ENCODE measurements at regions not wholly inside any gene's neighbourhood (a gene's known extent, or its start where the extent isn't known, plus 50 kb on each side); places are given as distances from the start of the nearest gene placed in this dataset.

GRCh38 chr2:221272729-221273128, 299.4 kb downstream of the EPHA4 start:
- TF ChIP-seq POLR2AphosphoS5 (IDR thresholded peaks at IDR 0.05) (no peak), CTCF (IDR thresholded peaks at IDR 0.05) (no peak)

All from transverse colon (tissue), 4 donors.